Smooth muscle cell (in vitro differentiated cells): ENCODE measurements at regions not wholly inside any gene's neighbourhood (a gene's known extent, or its start where the extent isn't known, plus 50 kb on each side); places are given as distances from the start of the nearest gene placed in this dataset.

Experiments
- DNase-seq: peaks from one replicate; lab custom pipeline; 2025; ENCODE audit not compliant: unreplicated experiment; lab: John Stamatoyannopoulos, UW
- H2AFZ ChIP-seq: fragments of 200-600 bp; sonication (generic); 2 replicates; pipeline ENCODE4 v1.6.0; 2016; ENCODE audit warnings: antibody characterized with exemption, low read depth, mild to moderate bottlenecking
- H3F3A ChIP-seq: fragments of 200-600 bp; sonication (generic); 2 replicates; pipeline ENCODE4 v1.6.0; 2017; ENCODE audit warnings: antibody characterized with exemption, low read depth
- H3K27ac ChIP-seq: fragments of 200-600 bp; sonication (generic); 2 replicates; pipeline ENCODE4 v1.5.1; 2016; ENCODE audit warnings: low read depth, mild to moderate bottlenecking
- H3K27me3 ChIP-seq: fragments of 200-600 bp; sonication (generic); 2 replicates; pipeline ENCODE4 v1.6.1; 2016; ENCODE audit warnings: low read depth, mild to moderate bottlenecking
- H3K36me3 ChIP-seq: fragments of 200-600 bp; sonication (generic); 2 replicates; pipeline ENCODE4 v1.5.1; 2016; ENCODE audit warnings: low read depth
- H3K4me1 ChIP-seq: fragments of 200-600 bp; sonication (generic); 2 replicates; pipeline ENCODE4 v1.5.1; 2016; ENCODE audit warnings: low read depth
- H3K4me2 ChIP-seq: fragments of 200-600 bp; sonication (generic); 2 replicates; pipeline ENCODE4 v1.6.0; 2016; ENCODE audit warnings: mild to moderate bottlenecking
- H3K4me3 ChIP-seq: fragments of 200-600 bp; sonication (generic); 2 replicates; pipeline ENCODE4 v1.5.1; 2016; ENCODE audit warnings: mild to moderate bottlenecking
- H3K79me2 ChIP-seq: fragments of 200-600 bp; sonication (generic); 2 replicates; pipeline ENCODE4 v1.6.0; 2016; ENCODE audit warnings: low read depth, mild to moderate bottlenecking
- H3K9ac ChIP-seq: fragments of 200-600 bp; sonication (generic); 2 replicates; pipeline ENCODE4 v1.6.0; 2016; ENCODE audit warnings: low read depth
- H3K9me3 ChIP-seq: fragments of 200-600 bp; sonication (generic); replicated peaks from 2 replicates; pipeline ENCODE4 v1.5.1; 2016; ENCODE audit warnings: low read depth
- H4K20me1 ChIP-seq: fragments of 200-600 bp; sonication (generic); 2 replicates; pipeline ENCODE4 v1.6.0; 2016; ENCODE audit warnings: low read depth
- WGBS: methylation state at CpG from one replicate; pipeline ENCODE4 v1.1.7; 2016; ENCODE audit warnings: low lambda C conversion rate; 5-methylcytosine and 5-hydroxymethylcytosine counted together
- TF ChIP-seq, protein P1 (sequence below): fragments of 200-600 bp; sonication (generic); IDR thresholded peaks from 2 replicates; pipeline ENCODE4 v1.5.1; 2017; ENCODE audit warnings: borderline replicate concordance, mild to moderate bottlenecking, antibody characterized with exemption; ENCODE audit not compliant: insufficient read depth, poor library complexity, severe bottlenecking

DNA sequence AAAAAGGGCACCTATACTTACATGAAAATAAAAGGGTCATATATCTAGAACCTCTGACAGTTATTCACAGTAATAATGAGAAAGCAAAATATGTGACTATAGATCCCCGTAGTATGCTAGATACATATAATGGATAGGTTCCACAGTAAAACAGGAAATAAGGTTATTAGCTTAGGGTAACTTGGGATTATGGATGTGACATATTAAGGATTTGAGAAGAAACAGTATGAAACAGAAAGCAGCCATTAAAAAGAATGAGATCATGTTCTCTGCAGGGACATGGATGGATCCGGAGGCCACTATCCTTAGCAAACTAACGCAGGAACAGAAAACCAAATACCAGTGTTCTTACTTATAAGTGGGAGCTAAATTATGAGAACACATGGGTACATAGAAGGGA is 1547.3 kb downstream of the BRINP3 start:
- Histone ChIP-seq H3K4me2 (no peak overlapping the region), H3K9ac (no peak overlapping the region), H3F3A (no peaks in the 10 kb centered on the region), H2AFZ (no peak overlapping the region), H3K27ac (no peak overlapping the region), H3K79me2 (no peaks in the 10 kb centered on the region), H4K20me1 (no peaks in the 10 kb centered on the region), H3K9me3 (no peaks in the 10 kb centered on the region), H3K27me3 (no peaks in the 10 kb centered on the region), H3K4me1 (no peaks in the 10 kb centered on the region), H3K36me3 (no peaks in the 10 kb centered on the region), H3K4me3 (no peak overlapping the region)
- TF ChIP-seq, protein P1, sequence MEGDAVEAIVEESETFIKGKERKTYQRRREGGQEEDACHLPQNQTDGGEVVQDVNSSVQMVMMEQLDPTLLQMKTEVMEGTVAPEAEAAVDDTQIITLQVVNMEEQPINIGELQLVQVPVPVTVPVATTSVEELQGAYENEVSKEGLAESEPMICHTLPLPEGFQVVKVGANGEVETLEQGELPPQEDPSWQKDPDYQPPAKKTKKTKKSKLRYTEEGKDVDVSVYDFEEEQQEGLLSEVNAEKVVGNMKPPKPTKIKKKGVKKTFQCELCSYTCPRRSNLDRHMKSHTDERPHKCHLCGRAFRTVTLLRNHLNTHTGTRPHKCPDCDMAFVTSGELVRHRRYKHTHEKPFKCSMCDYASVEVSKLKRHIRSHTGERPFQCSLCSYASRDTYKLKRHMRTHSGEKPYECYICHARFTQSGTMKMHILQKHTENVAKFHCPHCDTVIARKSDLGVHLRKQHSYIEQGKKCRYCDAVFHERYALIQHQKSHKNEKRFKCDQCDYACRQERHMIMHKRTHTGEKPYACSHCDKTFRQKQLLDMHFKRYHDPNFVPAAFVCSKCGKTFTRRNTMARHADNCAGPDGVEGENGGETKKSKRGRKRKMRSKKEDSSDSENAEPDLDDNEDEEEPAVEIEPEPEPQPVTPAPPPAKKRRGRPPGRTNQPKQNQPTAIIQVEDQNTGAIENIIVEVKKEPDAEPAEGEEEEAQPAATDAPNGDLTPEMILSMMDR: no peak
- 90% methylated on average over 3 of the region's 3 CpGs for WGBS
- no peak for DNase-seq

DNA sequence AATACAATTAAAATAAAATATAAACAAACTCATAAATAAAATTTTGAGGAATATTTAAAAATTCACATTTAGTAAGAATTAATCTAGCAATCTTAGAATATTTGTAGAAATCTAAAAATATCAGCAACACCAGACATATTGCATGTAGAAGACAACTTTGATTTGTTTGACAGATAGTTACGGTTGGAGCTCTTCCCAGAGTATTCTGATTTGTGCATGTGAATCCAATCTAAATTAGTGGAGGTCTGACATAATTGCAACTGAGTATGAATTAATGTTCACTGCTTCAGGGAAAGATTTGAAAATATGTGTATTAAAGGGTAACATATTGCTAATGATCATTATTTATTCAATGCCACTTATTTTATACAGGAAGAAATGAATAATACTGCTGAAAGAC is 1546.2 kb downstream of the BRINP3 start:
- Histone ChIP-seq H3K4me3 (no peak overlapping the region), H3K9ac (no peak overlapping the region), H3K36me3 (no peaks in the 10 kb centered on the region), H3K4me1 (no peaks in the 10 kb centered on the region), H4K20me1 (no peaks in the 10 kb centered on the region), H3K79me2 (no peaks in the 10 kb centered on the region), H3K4me2 (no peak overlapping the region), H3K27me3 (no peaks in the 10 kb centered on the region), H3K9me3 (no peaks in the 10 kb centered on the region), H2AFZ (no peak overlapping the region), H3F3A (no peaks in the 10 kb centered on the region), H3K27ac (no peak overlapping the region)
- DNase-seq: no peak
- TF ChIP-seq, protein P1: no peak
- WGBS: 88% methylated on average over 1 of the region's 1 CpG

DNA sequence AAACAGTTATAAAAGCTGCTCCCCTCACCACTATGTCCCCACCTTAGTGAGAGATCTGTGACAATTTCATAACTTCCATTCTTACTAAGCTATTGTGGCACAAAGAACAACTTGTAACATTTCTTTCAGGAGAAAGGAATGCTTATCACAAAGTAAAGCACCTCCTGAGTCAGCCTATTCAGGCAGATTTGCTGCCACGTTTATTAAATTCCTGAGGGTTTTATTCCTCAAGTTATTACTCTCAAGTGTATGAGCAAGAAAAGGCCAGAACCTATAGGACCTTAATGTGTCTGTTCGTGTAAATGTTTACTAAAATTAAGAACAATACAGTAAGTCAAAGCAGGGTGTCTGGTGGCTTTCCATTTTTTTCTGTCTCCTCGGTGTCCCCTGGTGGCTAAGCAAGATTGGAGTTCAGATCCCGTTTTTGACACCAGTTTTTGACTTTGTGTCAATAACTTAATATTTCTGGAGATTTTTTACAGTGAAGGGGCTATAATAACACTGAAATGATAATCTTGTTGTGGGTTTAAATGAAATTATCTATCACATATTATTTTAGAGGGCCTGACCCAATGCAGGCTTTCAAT is 1539.6 kb downstream of the BRINP3 start:
- H3K79me2 ChIP-seq: no peaks in the 10 kb centered on the region
- no peak overlapping the region for H3K4me2 ChIP-seq
- no peaks in the 10 kb centered on the region for H3K4me1 ChIP-seq
- TF ChIP-seq, protein P1: peak; percentile 35
- no peak overlapping the region for H3K9ac ChIP-seq
- no peaks in the 10 kb centered on the region for H3K36me3 ChIP-seq
- H4K20me1 ChIP-seq: no peaks in the 10 kb centered on the region
- H3K27me3 ChIP-seq: no peaks in the 10 kb centered on the region
- H3F3A ChIP-seq: no peaks in the 10 kb centered on the region
- no peak overlapping the region for H3K27ac ChIP-seq
- H3K4me3 ChIP-seq: no peak overlapping the region
- peak overlapping the region; percentile 61 for H2AFZ ChIP-seq
- no peak for DNase-seq
- H3K9me3 ChIP-seq: no peaks in the 10 kb centered on the region
- WGBS: 36% methylated on average over 4 of the region's 4 CpGs

DNA sequence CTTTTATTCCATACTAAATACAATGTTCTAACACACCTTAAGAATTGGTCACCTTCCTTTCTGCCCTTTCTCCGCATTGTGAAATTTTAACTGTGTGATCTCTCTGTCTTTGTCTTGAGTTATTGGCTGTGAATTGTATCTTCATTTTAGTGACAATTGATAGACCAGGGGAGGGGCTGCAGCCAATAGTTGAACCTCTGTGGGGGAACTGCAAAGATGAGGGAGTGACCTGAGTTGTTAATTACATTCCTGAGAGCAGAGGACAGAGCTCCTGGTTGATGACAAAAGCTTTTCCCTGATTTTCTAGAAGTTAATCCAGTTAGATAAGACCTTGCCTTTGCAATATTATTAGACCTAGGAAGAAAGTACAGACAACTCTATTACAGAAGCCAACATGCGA is 1535.7 kb downstream of the BRINP3 start:
- Histone ChIP-seq H3K4me2 (no peak overlapping the region), H3K4me1 (no peaks in the 10 kb centered on the region), H3K9me3 (no peaks in the 10 kb centered on the region), H3K79me2 (no peaks in the 10 kb centered on the region), H3K4me3 (no peak overlapping the region), H3K36me3 (no peaks in the 10 kb centered on the region), H3F3A (no peaks in the 10 kb centered on the region), H3K27ac (no peak overlapping the region), H3K9ac (no peak overlapping the region), H2AFZ (no peak overlapping the region), H4K20me1 (no peaks in the 10 kb centered on the region), H3K27me3 (no peaks in the 10 kb centered on the region)
- WGBS: 62% methylated on average over 2 of the region's 2 CpGs
- TF ChIP-seq, protein P1: no peak
- no peak for DNase-seq
